Keratinocyte (primary cell): ENCODE measurements at regions not wholly inside any gene's neighbourhood (a gene's known extent, or its start where the extent isn't known, plus 50 kb on each side); places are given as distances from the start of the nearest gene placed in this dataset.

Experiments
- DNase-seq: peaks from one replicate; pipeline ENCODE4 v3.0.0-alpha.2; 2011; ENCODE audit warnings: low read depth, missing footprints, low spot score
- FAIRE-seq: peaks from 2 replicates; lab custom pipeline; 2011; peaks lifted over from hg19 to GRCh38; lab: Jason Lieb, UNC
- H2AFZ ChIP-seq: 2 replicates; pipeline ENCODE4 v1.6.0; 2012; ENCODE audit warnings: low read length, control low read depth, inconsistent platforms; ENCODE audit not compliant: control insufficient read depth
- H3K27ac ChIP-seq: 2 replicates; pipeline ENCODE4 v1.5.1; 2011; ENCODE audit warnings: low read length; ENCODE audit not compliant: control insufficient read depth, insufficient read depth
- H3K27me3 ChIP-seq: 3 replicates; pipeline ENCODE4 v1.6.0; 2011; ENCODE audit warnings: low read length; ENCODE audit not compliant: control insufficient read depth, insufficient read depth; ENCODE audit errors: extremely low read depth
- H3K36me3 ChIP-seq, 2 experiments: 2 replicates in 1 of 2; 3 replicates in 1 of 2; pipeline ENCODE4 v1.5.1; 2011; ENCODE audit warnings: low read length in 2 of 2, mild to moderate bottlenecking in 1 of 2; ENCODE audit not compliant: control insufficient read depth in 2 of 2, insufficient read depth in 2 of 2; ENCODE audit errors: extremely low read depth in 1 of 2
- H3K4me1 ChIP-seq: 3 replicates; pipeline ENCODE4 v1.5.1; 2011; ENCODE audit warnings: low read length; ENCODE audit not compliant: control insufficient read depth, insufficient read depth; ENCODE audit errors: extremely low read depth
- H3K4me2 ChIP-seq: 3 replicates; pipeline ENCODE4 v1.6.0; 2011; ENCODE audit warnings: low read depth, low read length; ENCODE audit not compliant: control insufficient read depth, insufficient read depth; ENCODE audit errors: extremely low read depth
- H3K4me3 ChIP-seq, 3 experiments: fragments of 200-600 bp in 1 of 3; sonication (generic) in 1 of 3; 2 replicates in 2 of 3; 3 replicates in 1 of 3; pipeline ENCODE4 v1.5.1; 2011 to 2016; ENCODE audit warnings: low read length in 3 of 3, mild to moderate bottlenecking in 3 of 3, control low read depth in 2 of 3, inconsistent platforms in 1 of 3, low read depth in 1 of 3, mixed read lengths in 1 of 3, mixed run types in 1 of 3, moderate library complexity in 1 of 3; ENCODE audit not compliant: control insufficient read depth in 2 of 3, insufficient read depth in 2 of 3; ENCODE audit errors: extremely low read depth in 1 of 3
- H3K79me2 ChIP-seq: 2 replicates; pipeline ENCODE4 v1.6.0; 2012; ENCODE audit warnings: low read length; ENCODE audit not compliant: control insufficient read depth, insufficient read depth
- H3K9ac ChIP-seq: 3 replicates; pipeline ENCODE4 v1.6.0; 2011; ENCODE audit warnings: low read length; ENCODE audit not compliant: control insufficient read depth, insufficient read depth; ENCODE audit errors: extremely low read depth
- H3K9me1 ChIP-seq: 3 replicates; pipeline ENCODE4 v1.6.0; 2011; ENCODE audit warnings: low read length; ENCODE audit not compliant: control insufficient read depth, insufficient read depth; ENCODE audit errors: extremely low read depth
- H3K9me3 ChIP-seq: 2 replicates; pipeline ENCODE4 v1.5.1; 2012; ENCODE audit warnings: low read depth, low read length; ENCODE audit not compliant: control insufficient read depth
- H4K20me1 ChIP-seq: 3 replicates; pipeline ENCODE4 v1.6.0; 2011; ENCODE audit warnings: low read length; ENCODE audit not compliant: control insufficient read depth, insufficient read depth; ENCODE audit errors: extremely low read depth
- EZH2 ChIP-seq: IDR thresholded peaks from one replicate; pipeline ENCODE4 v1.6.1; 2012; ENCODE audit warnings: inconsistent platforms, mild to moderate bottlenecking, low read length, moderate library complexity
- dilution Hi-C: fragments of 300-500 bp; cut with MboI; formaldehyde crosslinking; loops from one replicate; pipeline ENCODE4 v1.7.0; 2020; ENCODE audit warnings: low sequenced_read_pairs; ENCODE audit not compliant: extremely low pct_ligation_motif_present
- TF ChIP-seq, protein P1 (sequence below), 3 experiments: IDR thresholded peaks in 1 of 3; conservative IDR thresholded peaks in 1 of 3; optimal IDR thresholded peaks in 1 of 3; 2 replicates in 2 of 3; 3 replicates in 1 of 3; pipeline versions ENCODE3 to v1.5.1; 2011; ENCODE audit warnings: low read length in 3 of 3, mild to moderate bottlenecking in 3 of 3, moderate library complexity in 2 of 3, control low read depth in 1 of 3, inconsistent platforms in 1 of 3; ENCODE audit not compliant: insufficient read depth in 2 of 3; ENCODE audit errors: extremely low read depth in 1 of 3

- no peak for TF ChIP-seq EZH2
- TF ChIP-seq, protein P1, sequence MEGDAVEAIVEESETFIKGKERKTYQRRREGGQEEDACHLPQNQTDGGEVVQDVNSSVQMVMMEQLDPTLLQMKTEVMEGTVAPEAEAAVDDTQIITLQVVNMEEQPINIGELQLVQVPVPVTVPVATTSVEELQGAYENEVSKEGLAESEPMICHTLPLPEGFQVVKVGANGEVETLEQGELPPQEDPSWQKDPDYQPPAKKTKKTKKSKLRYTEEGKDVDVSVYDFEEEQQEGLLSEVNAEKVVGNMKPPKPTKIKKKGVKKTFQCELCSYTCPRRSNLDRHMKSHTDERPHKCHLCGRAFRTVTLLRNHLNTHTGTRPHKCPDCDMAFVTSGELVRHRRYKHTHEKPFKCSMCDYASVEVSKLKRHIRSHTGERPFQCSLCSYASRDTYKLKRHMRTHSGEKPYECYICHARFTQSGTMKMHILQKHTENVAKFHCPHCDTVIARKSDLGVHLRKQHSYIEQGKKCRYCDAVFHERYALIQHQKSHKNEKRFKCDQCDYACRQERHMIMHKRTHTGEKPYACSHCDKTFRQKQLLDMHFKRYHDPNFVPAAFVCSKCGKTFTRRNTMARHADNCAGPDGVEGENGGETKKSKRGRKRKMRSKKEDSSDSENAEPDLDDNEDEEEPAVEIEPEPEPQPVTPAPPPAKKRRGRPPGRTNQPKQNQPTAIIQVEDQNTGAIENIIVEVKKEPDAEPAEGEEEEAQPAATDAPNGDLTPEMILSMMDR (optimal IDR thresholded peaks at IDR 0.05 in 1 of 3, IDR thresholded peaks at IDR 0.05 in 1 of 3, conservative IDR thresholded peaks at IDR 0.05 in 1 of 3; ENCODE audit: extremely low read depth in 1 of 3, insufficient read depth in 2 of 3, low read length in 3 of 3): no peak
- H2AFZ ChIP-seq: no peak overlapping the region
- H3K9ac ChIP-seq: no peak overlapping the region
- H3K4me1 ChIP-seq: peaks cover 18% of the 10 kb centered on the region
- H3K27me3 ChIP-seq: no peaks in the 10 kb centered on the region
- H3K36me3 ChIP-seq: no peaks in the 10 kb centered on the region
- H3K9me1 ChIP-seq: no peaks in the 10 kb centered on the region
- H4K20me1 ChIP-seq: no peaks in the 10 kb centered on the region
- H3K9me3 ChIP-seq: no peaks in the 10 kb centered on the region
- FAIRE-seq (no peak), DNase-seq (no peak)
- H3K4me2 ChIP-seq: no peak overlapping the region
- dilution Hi-C loops: no loop called here
- no peaks in the 10 kb centered on the region for H3K79me2 ChIP-seq
- H3K4me3 ChIP-seq: no peak overlapping the region
- no peak overlapping the region for H3K27ac ChIP-seq
Observed at GRCh38 chr1:244230470-244230869, 179.4 kb downstream of the ZBTB18 start.

GRCh38 chr1:244231193-244231571 lies 180.1 kb downstream of the ZBTB18 start:
- Histone ChIP-seq H3K36me3 (no peaks in the 10 kb centered on the region), H3K27ac (no peak overlapping the region), H3K9me3 (no peaks in the 10 kb centered on the region), H4K20me1 (no peaks in the 10 kb centered on the region), H3K79me2 (no peaks in the 10 kb centered on the region), H3K9me1 (no peaks in the 10 kb centered on the region), H3K4me3 (no peak overlapping the region), H3K27me3 (no peaks in the 10 kb centered on the region), H3K9ac (no peak overlapping the region), H2AFZ (peak overlapping the region; percentile 62), H3K4me2 (peak overlapping the region; percentile 78), H3K4me1 (peaks cover 18% of the 10 kb centered on the region)
- TF ChIP-seq EZH2: no peak
- TF ChIP-seq, protein P1 (optimal IDR thresholded peaks at IDR 0.05 in 1 of 3, IDR thresholded peaks at IDR 0.05 in 1 of 3, conservative IDR thresholded peaks at IDR 0.05 in 1 of 3; ENCODE audit: extremely low read depth in 1 of 3, insufficient read depth in 2 of 3, low read length in 3 of 3): no peak
- dilution Hi-C loops: no loop called here
- DNase-seq: no peak
- no peak for FAIRE-seq
